ENCODE measurements at regions not wholly inside any gene's neighbourhood (a gene's known extent, or its start where the extent isn't known, plus 50 kb on each side); places are given as distances from the start of the nearest gene placed in this dataset.

DNA sequence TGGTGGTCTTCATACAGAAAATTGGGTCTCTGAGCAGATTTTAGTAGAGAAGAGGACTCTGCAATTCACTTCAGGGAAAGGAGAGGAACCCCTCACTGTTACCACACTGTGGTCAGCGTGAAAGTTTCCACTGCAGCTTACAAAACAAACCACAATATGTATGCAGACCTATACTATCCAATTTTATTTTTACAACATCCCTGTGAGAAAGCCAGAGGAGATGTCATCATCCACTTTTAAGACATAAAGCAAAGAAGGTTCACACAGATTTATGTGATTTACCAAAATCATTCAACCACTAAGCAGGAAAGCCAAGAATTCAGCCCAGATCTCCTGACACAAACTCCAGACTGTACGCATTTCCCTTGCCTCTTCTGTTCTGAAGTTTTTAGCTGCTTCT is 442.4 kb downstream of the FRK start:
- TF ChIP-seq POLR2A (IDR thresholded peaks at IDR 0.05; ENCODE audit: borderline replicate concordance, extremely low read depth, insufficient read depth, insufficient read length): no peak
- no peak for TF ChIP-seq POLR2AphosphoS5 (IDR thresholded peaks at IDR 0.05; ENCODE audit: low read depth, low read length)
- TF ChIP-seq SIN3A (IDR thresholded peaks at IDR 0.05; ENCODE audit: low read depth): no peak
- TF ChIP-seq, protein P1, sequence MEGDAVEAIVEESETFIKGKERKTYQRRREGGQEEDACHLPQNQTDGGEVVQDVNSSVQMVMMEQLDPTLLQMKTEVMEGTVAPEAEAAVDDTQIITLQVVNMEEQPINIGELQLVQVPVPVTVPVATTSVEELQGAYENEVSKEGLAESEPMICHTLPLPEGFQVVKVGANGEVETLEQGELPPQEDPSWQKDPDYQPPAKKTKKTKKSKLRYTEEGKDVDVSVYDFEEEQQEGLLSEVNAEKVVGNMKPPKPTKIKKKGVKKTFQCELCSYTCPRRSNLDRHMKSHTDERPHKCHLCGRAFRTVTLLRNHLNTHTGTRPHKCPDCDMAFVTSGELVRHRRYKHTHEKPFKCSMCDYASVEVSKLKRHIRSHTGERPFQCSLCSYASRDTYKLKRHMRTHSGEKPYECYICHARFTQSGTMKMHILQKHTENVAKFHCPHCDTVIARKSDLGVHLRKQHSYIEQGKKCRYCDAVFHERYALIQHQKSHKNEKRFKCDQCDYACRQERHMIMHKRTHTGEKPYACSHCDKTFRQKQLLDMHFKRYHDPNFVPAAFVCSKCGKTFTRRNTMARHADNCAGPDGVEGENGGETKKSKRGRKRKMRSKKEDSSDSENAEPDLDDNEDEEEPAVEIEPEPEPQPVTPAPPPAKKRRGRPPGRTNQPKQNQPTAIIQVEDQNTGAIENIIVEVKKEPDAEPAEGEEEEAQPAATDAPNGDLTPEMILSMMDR (IDR thresholded peaks at IDR 0.05 in 2 of 3, conservative IDR thresholded peaks at IDR 0.05 in 1 of 3; ENCODE audit: borderline replicate concordance in 1 of 3, insufficient read depth in 1 of 3, low read depth in 2 of 3, low read length in 2 of 3): no peak
